PC-9 (cell line): ENCODE measurements at regions not wholly inside any gene's neighbourhood (a gene's known extent, or its start where the extent isn't known, plus 50 kb on each side); places are given as distances from the start of the nearest gene placed in this dataset.

ENCODE experiments used
- EZH2 ChIP-seq: fragments of 200-600 bp; sonication (generic); IDR thresholded peaks from 2 replicates; pipeline ENCODE4 v1.8.0; 2017; ENCODE audit warnings: antibody characterized with exemption, low read depth
- TF ChIP-seq, protein P1 (sequence below): fragments of 200-600 bp; sonication (generic); conservative IDR thresholded peaks from 2 replicates; pipeline ENCODE4 v1.6.1; 2017; ENCODE audit warnings: mixed run types, antibody characterized with exemption, mild to moderate bottlenecking, moderate library complexity

DNA sequence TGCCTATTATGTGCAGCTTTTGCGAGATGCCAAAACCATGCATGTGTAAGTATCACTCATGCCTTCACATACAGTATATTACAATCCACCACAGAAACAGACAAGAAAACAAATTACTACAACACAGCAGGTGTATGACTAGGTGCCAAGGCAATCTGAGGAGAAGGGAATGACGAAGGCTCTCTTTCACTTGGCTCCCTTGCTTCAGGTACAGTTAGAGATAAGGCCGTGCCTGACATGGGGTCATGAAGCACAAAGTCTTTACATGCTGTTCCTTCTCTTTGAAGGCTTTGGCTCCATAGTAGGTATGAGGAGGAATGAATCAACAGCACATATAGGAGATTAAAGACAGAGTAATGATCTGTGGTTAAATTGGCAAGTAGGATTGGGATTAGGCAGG, 65.2 kb upstream of the FSHB start:
- TF ChIP-seq, protein P1, sequence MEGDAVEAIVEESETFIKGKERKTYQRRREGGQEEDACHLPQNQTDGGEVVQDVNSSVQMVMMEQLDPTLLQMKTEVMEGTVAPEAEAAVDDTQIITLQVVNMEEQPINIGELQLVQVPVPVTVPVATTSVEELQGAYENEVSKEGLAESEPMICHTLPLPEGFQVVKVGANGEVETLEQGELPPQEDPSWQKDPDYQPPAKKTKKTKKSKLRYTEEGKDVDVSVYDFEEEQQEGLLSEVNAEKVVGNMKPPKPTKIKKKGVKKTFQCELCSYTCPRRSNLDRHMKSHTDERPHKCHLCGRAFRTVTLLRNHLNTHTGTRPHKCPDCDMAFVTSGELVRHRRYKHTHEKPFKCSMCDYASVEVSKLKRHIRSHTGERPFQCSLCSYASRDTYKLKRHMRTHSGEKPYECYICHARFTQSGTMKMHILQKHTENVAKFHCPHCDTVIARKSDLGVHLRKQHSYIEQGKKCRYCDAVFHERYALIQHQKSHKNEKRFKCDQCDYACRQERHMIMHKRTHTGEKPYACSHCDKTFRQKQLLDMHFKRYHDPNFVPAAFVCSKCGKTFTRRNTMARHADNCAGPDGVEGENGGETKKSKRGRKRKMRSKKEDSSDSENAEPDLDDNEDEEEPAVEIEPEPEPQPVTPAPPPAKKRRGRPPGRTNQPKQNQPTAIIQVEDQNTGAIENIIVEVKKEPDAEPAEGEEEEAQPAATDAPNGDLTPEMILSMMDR: no peak
- no peak for TF ChIP-seq EZH2
